Dendritic cell treated with granulocyte-macrophage colony-stimulating factor and Interleukin-4, amounts not matched to agents 40 ng/mL and 50 ng/mL, for 4 days (primary cell): ENCODE measurements at regions not wholly inside any gene's neighbourhood (a gene's known extent, or its start where the extent isn't known, plus 50 kb on each side); places are given as distances from the start of the nearest gene placed in this dataset.

Source experiments
- H3K27ac Mint-ChIP-seq: one replicate; pipeline ENCODE4 v1.8.0; 2022; ENCODE audit warnings: mild to moderate bottlenecking, mixed read lengths
- H3K27me3 Mint-ChIP-seq: one replicate; pipeline ENCODE4 v1.8.0; 2022; ENCODE audit warnings: mild to moderate bottlenecking, mixed read lengths
- H3K36me3 Mint-ChIP-seq: one replicate; pipeline ENCODE4 v1.8.0; 2022; ENCODE audit warnings: low read depth, mixed read lengths
- H3K4me1 Mint-ChIP-seq: one replicate; pipeline ENCODE4 v1.8.0; 2022; ENCODE audit warnings: low read depth, mixed read lengths
- H3K4me3 Mint-ChIP-seq: one replicate; pipeline ENCODE4 v1.8.0; 2022; ENCODE audit warnings: mild to moderate bottlenecking, moderate library complexity, mixed read lengths
- H3K9me3 Mint-ChIP-seq: one replicate; pipeline ENCODE4 v1.8.0; 2022; ENCODE audit warnings: mixed read lengths
- intact Hi-C: fragments of 100-400 bp; cut with micrococcal nuclease; formaldehyde crosslinking; loops from one replicate; pipeline ENCODE4 v1.15.0; 2022

DNA sequence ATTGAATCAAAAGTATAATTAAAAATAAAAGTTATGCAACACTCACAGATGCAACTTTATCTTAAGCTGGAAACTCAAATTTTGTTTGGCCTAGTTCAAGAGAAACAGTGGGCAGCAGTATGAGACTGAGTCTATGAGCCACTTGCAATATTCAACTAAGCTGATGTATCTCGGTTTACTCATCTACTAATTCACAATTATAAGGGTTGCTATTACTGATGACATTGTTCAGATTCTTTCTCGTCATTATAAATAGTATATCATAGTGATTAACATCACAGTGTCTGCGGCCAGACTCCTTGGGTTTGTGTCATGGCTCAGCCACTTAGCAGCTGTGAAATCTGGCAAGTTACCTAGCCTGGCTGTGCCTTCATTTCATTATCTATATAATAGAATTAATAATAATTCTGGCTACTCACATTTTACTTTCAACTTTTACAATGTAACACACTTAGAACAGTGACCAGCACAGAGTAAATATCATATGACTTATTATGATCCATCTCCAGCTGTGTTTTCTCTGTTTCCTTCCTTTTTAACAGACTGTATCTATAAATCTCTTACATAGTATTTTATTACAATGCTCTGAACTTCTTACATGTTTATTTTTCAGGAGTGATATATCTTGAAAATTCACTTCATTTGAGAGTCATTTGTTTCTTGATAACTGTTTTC lies 194.3 kb upstream of the RGS18 start:
- Mint-ChIP-seq H3K4me3 (no peak overlapping the region), H3K27ac (no peak overlapping the region), H3K4me1 (peaks cover 11% of the 10 kb centered on the region), H3K36me3 (no peaks in the 10 kb centered on the region), H3K27me3 (no peaks in the 10 kb centered on the region), H3K9me3 (no peaks in the 10 kb centered on the region)
- intact Hi-C loops: no loop called here

DNA sequence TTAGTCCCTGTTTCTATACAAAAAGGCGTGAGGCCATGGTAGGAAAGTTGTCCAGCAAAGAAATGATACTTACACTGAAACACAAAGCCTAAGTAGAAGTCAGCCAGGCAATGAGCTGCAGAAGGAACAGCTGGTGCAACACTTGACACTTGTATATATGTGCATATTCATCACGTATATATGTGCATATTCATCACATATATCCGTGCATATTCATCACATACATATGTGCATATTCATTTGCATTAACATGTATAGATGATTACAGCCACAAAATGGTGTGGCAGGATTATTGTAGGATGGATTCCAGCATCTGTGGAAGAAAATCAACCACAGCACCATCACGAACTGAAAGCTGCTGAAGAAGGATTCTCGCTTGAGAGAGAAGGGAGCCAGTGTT lies 189.0 kb upstream of the RGS18 start:
- Mint-ChIP-seq H3K27ac (no peak overlapping the region), H3K4me3 (no peak overlapping the region), H3K4me1 (no peaks in the 10 kb centered on the region), H3K9me3 (peaks cover 10% of the 10 kb centered on the region), H3K27me3 (no peaks in the 10 kb centered on the region), H3K36me3 (no peaks in the 10 kb centered on the region)
- intact Hi-C loops: no loop called here

DNA sequence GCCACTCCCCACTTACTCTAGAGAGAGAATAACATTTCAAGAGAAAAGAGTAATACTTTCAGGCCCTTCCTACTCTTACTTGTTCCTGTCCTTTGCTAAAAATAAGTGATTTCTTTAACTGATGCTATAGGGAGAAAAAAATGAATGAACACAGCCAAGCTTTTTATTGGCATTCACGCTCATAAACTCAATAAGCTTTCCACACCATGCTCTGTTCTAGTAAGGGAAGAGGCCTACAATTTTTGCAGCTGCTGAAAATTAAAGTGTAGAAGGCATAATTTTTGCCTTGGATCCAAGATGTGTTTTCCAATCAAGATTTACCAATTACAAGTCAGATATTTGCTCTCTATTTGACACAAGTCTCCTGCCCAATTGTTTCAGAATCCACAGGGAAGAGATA lies 188.1 kb upstream of the RGS18 start:
- Mint-ChIP-seq H3K27me3 (no peaks in the 10 kb centered on the region), H3K4me1 (no peaks in the 10 kb centered on the region), H3K27ac (no peak overlapping the region), H3K4me3 (no peak overlapping the region), H3K36me3 (no peaks in the 10 kb centered on the region), H3K9me3 (peaks cover 10% of the 10 kb centered on the region)
- intact Hi-C loops: no loop called here

DNA sequence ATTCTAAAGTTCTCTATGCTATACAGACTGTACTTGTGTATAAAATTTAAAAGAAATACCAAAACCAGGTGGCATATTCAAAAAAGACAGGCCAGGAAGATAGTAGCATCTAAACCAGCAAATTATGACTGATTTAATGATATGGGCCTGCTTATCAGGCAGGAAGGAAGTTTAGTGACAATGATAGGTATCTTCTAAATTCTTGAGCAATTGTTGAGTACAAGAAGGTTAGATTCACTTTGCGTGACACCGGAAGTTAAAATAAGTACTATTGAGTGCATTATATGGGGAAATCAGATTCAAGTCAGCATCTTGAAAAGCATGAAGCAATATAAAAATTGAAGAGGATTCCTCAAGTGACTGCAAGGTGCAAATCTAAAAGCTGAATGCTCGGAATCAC lies 186.8 kb upstream of the RGS18 start:
- no peaks in the 10 kb centered on the region for H3K36me3 Mint-ChIP-seq
- peaks cover 10% of the 10 kb centered on the region for H3K9me3 Mint-ChIP-seq
- intact Hi-C loops: no loop called here
- H3K27ac Mint-ChIP-seq: no peak overlapping the region
- H3K27me3 Mint-ChIP-seq: no peaks in the 10 kb centered on the region
- no peak overlapping the region for H3K4me3 Mint-ChIP-seq
- H3K4me1 Mint-ChIP-seq: no peaks in the 10 kb centered on the region

DNA sequence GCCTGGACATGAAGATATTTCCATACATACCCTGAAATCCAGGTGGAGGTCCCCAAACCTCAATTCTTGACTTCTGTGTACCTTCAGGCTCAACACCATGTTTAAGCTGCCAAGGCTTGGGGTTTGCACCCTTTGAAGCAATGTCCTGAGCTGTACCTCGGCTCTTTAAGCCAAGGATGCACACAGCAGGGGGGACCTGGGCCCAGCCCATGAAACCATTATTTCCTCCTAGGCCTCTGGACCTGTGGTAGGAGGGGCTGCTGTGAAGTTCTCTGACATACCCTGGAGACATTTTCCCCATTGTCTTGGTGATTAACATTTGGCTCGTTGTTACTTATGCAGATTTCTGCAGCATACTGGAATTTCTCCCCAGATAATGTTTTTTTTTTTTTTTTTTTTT lies 184.3 kb upstream of the RGS18 start:
- intact Hi-C loops: no loop called here

DNA sequence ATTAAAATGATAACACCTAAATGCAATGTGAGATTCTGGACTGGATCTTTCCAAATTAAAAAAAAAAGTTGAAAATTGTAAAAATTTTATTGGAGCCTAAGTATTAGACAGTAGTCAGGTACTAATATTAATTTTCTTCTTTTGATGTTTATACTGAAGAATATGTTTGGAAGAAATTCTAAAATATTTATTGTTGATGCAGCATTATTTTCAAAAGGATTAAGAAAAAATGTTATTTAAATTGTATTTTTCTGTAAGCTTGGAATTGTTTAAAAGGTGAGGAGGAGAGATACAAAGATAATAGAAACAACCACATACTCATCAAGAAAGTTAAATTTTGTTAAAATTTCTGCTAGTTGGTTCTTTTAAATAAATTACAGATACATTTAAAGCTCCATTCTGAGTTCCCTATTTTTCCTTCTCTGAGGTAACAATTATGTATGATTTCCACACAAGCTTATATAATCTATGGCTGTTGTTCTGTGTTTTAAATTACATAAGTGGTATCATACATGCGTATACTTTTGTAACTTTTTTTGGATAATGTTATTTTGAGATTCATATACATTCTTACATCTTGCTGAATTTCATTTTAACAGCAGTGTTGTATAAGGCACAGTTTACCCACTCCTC lies 180.3 kb upstream of the RGS18 start:
- H3K27me3 Mint-ChIP-seq: no peaks in the 10 kb centered on the region
- H3K4me1 Mint-ChIP-seq: no peaks in the 10 kb centered on the region
- no peak overlapping the region for H3K4me3 Mint-ChIP-seq
- H3K9me3 Mint-ChIP-seq: peaks cover 31% of the 10 kb centered on the region
- H3K27ac Mint-ChIP-seq: no peak overlapping the region
- H3K36me3 Mint-ChIP-seq: no peaks in the 10 kb centered on the region
- intact Hi-C loops: no loop called here

More for the DNA sequence above, 184.3 kb upstream of the RGS18 start:
- Mint-ChIP-seq H3K4me1 (no peaks in the 10 kb centered on the region), H3K4me3 (no peak overlapping the region), H3K27ac (no peak overlapping the region), H3K27me3 (no peaks in the 10 kb centered on the region), H3K36me3 (no peaks in the 10 kb centered on the region), H3K9me3 (peaks cover 10% of the 10 kb centered on the region)

DNA sequence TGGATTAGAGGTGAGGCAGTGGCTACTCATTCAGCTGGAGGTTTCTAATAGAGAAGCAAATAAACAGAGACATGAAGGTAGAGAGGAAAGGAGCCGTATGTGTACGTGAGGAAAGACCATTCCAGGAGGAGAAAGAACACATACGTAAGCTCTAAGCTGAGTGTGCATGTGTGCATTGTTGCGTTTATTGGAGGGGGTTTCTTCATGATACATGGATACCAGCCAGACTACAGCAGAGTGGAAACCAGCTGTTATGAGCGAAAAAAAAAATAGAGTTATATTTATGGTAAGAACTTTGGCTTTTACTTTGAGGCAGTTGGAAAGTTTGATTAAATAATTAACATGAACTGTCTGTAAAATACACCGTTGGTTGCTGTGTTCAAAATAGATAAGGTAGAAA lies 173.4 kb upstream of the RGS18 start:
- Mint-ChIP-seq H3K9me3 (peaks cover 42% of the 10 kb centered on the region), H3K4me1 (no peaks in the 10 kb centered on the region), H3K36me3 (no peaks in the 10 kb centered on the region), H3K27me3 (no peaks in the 10 kb centered on the region), H3K27ac (no peak overlapping the region), H3K4me3 (no peak overlapping the region)
- intact Hi-C loops: no loop called here

DNA sequence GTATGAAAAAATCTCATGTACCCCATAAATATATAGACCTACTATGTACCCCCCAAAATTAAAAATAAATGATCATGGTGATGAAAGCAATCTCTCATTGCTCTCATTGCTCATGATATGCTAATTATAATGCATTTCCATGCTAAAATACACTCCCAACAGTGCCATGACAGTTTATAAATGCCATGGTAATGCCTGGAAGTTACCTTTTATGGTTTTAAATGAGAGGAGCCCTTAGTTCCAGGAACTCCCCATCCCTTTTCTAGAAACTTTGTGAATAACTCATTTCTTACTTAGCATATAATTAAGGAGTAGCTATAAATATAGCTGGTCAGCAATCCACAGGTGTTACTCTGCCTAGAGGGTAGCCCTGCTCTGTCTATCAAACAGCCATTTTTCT lies 166.1 kb upstream of the RGS18 start:
- H3K27ac Mint-ChIP-seq: no peak overlapping the region
- H3K27me3 Mint-ChIP-seq: no peaks in the 10 kb centered on the region
- no peaks in the 10 kb centered on the region for H3K36me3 Mint-ChIP-seq
- intact Hi-C loops: loop anchor here (2.0 to 5.0 kb wide), 2 partner anchors 245 to 457 kb away; no protein-coding TSS in a partner anchor
- H3K9me3 Mint-ChIP-seq: no peaks in the 10 kb centered on the region
- H3K4me3 Mint-ChIP-seq: no peak overlapping the region
- H3K4me1 Mint-ChIP-seq: no peaks in the 10 kb centered on the region

DNA sequence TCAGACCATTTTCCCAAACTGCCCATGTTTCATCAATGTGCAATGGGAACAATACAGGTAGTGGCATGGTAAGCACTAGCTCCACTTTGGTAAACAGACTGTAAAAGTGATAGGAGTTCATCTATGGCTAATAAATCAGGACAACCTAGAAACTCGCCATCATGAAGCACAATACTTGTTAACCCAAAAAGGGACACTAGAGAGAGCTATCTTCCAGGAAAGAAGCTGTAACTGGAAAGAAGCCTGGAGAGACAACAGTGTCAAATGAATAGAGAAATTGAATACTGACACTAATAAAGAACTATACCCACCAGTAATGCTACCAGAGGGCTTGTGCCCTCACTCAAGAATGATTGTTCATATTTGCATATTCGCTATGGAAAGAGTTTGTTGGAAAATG lies 164.7 kb upstream of the RGS18 start:
- Mint-ChIP-seq H3K27ac (no peak overlapping the region), H3K9me3 (no peaks in the 10 kb centered on the region)

DNA sequence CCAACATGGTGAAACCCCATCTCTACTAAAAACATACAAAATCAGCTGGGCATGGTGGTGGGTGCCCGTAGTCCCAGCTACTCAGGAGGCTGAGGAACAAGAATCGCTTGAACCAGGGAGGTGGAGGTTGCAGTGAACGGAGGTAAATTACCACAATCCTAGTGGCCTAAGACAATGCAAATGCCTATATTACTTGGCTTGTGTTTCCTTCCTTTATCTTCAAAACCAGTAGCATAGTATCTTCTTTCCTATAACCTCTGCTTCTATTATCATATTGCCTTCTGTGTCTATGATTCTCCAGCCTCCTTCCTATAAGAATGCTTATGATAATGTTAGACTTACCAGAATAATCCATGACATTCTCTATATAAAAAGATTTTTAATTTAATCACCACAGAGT lies 156.2 kb upstream of the RGS18 start:
- H3K4me1 Mint-ChIP-seq: no peaks in the 10 kb centered on the region
- H3K4me3 Mint-ChIP-seq: no peak overlapping the region
- intact Hi-C loops: no loop called here

More for the DNA sequence above, 164.7 kb upstream of the RGS18 start:
- no peaks in the 10 kb centered on the region for H3K36me3 Mint-ChIP-seq
- no peaks in the 10 kb centered on the region for H3K4me1 Mint-ChIP-seq
- H3K4me3 Mint-ChIP-seq: no peak overlapping the region
- intact Hi-C loops: loop anchor here (1.0 to 5.0 kb wide), 3 partner anchors 244 to 455 kb away; no protein-coding TSS in a partner anchor
- H3K27me3 Mint-ChIP-seq: no peaks in the 10 kb centered on the region

DNA sequence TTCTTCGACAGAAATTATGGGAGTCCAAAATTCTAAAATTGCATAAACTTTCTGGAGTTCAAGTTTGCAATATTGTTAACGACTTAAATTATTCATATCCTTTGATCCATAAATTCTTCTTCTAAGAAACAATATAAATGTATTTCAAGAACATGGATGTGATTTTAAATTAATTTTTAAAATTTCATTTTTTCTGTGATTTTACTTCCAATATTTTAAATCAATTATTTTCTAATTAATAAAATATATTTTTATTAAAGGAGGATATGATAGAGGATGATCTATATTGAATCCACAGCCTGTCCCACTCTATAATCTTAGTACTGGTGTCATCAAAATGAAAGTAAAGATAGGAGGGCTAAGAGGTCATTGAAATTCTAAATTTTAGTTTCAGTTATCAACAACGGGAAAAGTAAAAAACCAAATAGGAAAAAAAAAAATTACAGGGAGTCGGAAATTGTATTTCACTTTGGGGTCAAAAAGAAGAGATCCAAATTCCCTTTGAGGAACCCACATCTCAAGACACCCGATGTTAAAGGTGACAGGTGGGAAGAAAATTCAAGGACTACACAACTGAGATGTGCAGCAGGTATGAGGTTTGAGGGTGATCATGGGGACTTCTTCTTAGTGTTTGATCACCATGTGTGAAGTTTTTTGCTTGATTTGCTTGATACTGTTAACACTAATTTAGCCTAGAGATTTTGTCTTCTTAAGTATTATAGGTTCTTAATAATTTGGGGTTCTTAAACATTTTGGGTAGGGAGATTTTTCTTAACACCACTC lies 154.8 kb upstream of the RGS18 start:
- H3K36me3 Mint-ChIP-seq: no peaks in the 10 kb centered on the region
- H3K27me3 Mint-ChIP-seq: no peaks in the 10 kb centered on the region
- H3K4me3 Mint-ChIP-seq: no peak overlapping the region
- no peaks in the 10 kb centered on the region for H3K4me1 Mint-ChIP-seq
- H3K27ac Mint-ChIP-seq: no peak overlapping the region
- intact Hi-C loops: no loop called here
- peaks cover 16% of the 10 kb centered on the region for H3K9me3 Mint-ChIP-seq

More for the DNA sequence above, 156.2 kb upstream of the RGS18 start:
- no peak overlapping the region for H3K27ac Mint-ChIP-seq
- H3K9me3 Mint-ChIP-seq: peaks cover 8% of the 10 kb centered on the region
- H3K36me3 Mint-ChIP-seq: no peaks in the 10 kb centered on the region
- H3K27me3 Mint-ChIP-seq: no peaks in the 10 kb centered on the region

DNA sequence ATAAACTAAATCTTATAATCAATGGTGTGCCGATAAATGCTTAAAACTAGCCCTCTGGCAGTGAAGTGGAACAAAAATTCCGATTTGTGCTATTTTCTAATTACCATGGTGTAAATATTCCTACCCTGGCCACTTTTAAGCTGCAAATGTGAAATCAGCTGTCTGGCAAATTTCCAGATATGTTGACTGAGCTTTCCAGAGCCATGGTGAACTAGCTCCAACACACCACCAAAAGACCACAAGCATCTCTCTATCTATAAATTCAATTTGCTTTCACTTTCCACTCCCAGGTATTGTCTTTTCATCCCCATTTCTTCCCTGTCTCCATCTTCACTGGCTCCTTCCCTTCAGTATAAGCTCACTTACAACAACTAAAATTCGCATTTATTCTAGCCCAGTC lies 152.3 kb upstream of the RGS18 start:
- intact Hi-C loops: no loop called here

DNA sequence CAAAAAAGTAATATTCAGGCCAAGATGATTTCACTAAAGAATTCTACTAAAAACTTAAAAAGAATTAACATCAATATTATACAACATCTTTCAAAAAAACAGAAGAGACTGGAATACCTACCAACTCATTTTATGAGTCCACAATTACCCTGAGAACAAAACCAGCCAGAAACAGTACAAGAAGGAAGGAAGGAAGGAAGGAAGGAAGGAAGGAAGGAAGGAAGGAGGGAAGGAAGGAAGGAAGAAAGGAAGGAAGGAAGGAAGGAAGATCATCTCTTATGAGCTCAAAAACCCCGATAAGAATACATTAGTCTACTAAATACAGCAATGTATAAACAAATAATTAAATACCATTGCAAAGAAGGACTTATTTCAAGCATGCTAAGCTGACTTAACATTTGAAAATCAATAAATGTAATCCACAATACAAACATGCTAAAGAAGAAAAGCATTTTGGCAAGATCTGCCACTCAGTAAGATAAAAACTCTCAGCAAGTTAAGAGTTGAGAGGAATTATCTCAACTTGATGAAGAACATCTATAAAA lies 149.9 kb upstream of the RGS18 start:
- H3K36me3 Mint-ChIP-seq: no peaks in the 10 kb centered on the region
- H3K4me3 Mint-ChIP-seq: no peak overlapping the region
- H3K27me3 Mint-ChIP-seq: no peaks in the 10 kb centered on the region
- no peaks in the 10 kb centered on the region for H3K4me1 Mint-ChIP-seq
- H3K9me3 Mint-ChIP-seq: peaks cover 9% of the 10 kb centered on the region
- H3K27ac Mint-ChIP-seq: no peak overlapping the region
- intact Hi-C loops: no loop called here

More for the DNA sequence above, 152.3 kb upstream of the RGS18 start:
- H3K27me3 Mint-ChIP-seq: no peaks in the 10 kb centered on the region
- no peaks in the 10 kb centered on the region for H3K36me3 Mint-ChIP-seq
- H3K4me1 Mint-ChIP-seq: no peaks in the 10 kb centered on the region
- H3K27ac Mint-ChIP-seq: no peak overlapping the region
- H3K4me3 Mint-ChIP-seq: no peak overlapping the region
- peaks cover 9% of the 10 kb centered on the region for H3K9me3 Mint-ChIP-seq

DNA sequence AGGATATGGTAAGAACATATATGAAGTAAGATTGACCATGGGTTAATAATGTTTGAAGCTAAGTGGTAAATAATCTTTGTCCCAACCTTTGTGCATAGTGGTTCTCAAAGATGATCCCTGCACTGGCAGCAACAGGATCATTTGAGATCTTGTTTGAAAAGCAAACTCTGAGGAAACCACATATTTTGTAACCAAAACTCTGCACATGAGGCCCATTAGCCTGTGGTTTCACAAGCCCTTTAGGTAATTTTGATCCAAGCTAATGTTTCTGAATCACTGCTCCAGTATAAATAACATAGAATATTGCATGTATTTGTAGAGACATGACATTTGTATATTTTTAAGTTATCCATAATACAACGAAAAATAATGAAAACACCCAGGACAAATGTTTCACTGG lies 147.9 kb upstream of the RGS18 start:
- Mint-ChIP-seq H3K27me3 (no peaks in the 10 kb centered on the region), H3K27ac (no peak overlapping the region), H3K36me3 (no peaks in the 10 kb centered on the region), H3K4me3 (no peak overlapping the region), H3K4me1 (no peaks in the 10 kb centered on the region), H3K9me3 (peaks cover 9% of the 10 kb centered on the region)
- intact Hi-C loops: no loop called here
